ENCODE measurements at regions not wholly inside any gene's neighbourhood (a gene's known extent, or its start where the extent isn't known, plus 50 kb on each side); places are given as distances from the start of the nearest gene placed in this dataset.
"Not testable (repeated sequence)": the region's sequence is repeated elsewhere in the genome, so short reads cannot be mapped to it uniquely, and the experiment has no call there.

DNA sequence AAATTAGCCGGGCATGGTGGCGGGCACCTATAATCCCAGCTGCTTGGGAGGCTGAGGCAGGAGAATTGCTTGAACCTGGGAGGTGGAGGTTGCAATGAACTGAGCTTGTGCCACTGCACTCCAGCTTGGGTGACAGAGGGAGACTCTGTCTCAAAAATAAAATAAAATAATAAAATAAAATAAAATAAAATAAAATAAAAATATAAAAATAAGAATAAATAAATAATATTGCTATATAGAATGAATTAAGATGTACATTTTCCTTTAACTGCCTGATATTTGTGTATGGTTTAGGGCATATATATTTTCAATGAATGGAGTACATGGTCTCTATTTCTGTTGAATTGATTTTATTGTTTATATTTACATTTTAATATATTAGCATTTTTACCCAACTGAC is 1156.7 kb upstream of the PRR20A start:
- H3K9ac ChIP-seq (ENCODE audit: low read length); H2AK5ac ChIP-seq (ENCODE audit: low read length); H3K36me3 ChIP-seq (ENCODE audit: control insufficient read depth in 1 of 2, insufficient read depth in 2 of 2, low read length in 2 of 2); H2AFZ ChIP-seq (ENCODE audit: insufficient read depth, low read length, poor library complexity); H2BK5ac ChIP-seq (ENCODE audit: low read depth, low read length, poor library complexity); H3K79me1 ChIP-seq (ENCODE audit: low read length); H2BK12ac ChIP-seq (ENCODE audit: low read length); H3K4ac ChIP-seq (ENCODE audit: low read depth, low read length); H2BK120ac ChIP-seq (ENCODE audit: insufficient read depth, low read length, poor library complexity); H3K9me3 ChIP-seq (ENCODE audit: insufficient read depth, low read depth, low read length); H3K23ac ChIP-seq (ENCODE audit: low read length); H4K91ac ChIP-seq (ENCODE audit: low read depth, low read length); H3K18ac ChIP-seq (ENCODE audit: low read length); H3K4me1 ChIP-seq (ENCODE audit: control insufficient read depth in 1 of 2, insufficient read depth in 2 of 2, low read length in 2 of 2); H4K12ac ChIP-seq (ENCODE audit: low read depth, low read length); H4K8ac ChIP-seq (ENCODE audit: low read depth, low read length); H3K27me3 ChIP-seq (ENCODE audit: insufficient read depth, low read length); H3K27ac ChIP-seq (ENCODE audit: low read depth, low read length); H3K4me3 ChIP-seq (ENCODE audit: low read depth, low read length); H3K79me2 ChIP-seq (ENCODE audit: control insufficient read depth, insufficient read depth, low read length, poor library complexity); H3K14ac ChIP-seq (ENCODE audit: low read length); DNase-seq; H3K4me2 ChIP-seq (ENCODE audit: low read length): not testable (repeated sequence)
- no CpG with 5 or more reads among the region's 2 CpGs for WGBS (ENCODE audit: extremely low coverage, insufficient coverage, insufficient read length)

- no CpG with 5 or more reads among the region's 3 CpGs for WGBS (ENCODE audit: extremely low coverage, insufficient coverage, insufficient read length)
- H3K4me3 ChIP-seq (ENCODE audit: low read depth, low read length) = no peak overlapping the region
Measured at GRCh38 chr13:55990631-55991030, 1150.1 kb upstream of the PRR20A start.

DNA sequence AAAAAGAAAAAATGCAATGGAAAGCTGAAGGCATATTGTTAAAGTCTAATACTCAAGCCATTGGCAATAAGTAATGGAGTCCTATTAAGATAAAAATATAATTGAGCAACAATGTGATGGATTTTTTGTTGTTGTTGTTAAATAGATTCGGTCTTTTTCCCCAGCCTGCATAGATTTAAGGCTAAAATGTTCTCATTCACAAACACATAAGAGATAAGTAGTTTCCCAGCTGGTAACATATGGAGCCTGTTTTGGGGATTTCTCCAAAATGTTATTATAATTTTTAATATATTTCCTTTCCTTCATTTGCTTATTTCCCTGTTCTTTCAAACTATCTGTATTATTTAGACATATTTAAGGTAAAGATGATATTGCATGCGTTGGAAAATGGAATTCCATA is 1149.1 kb upstream of the PRR20A start:
- no peaks in the 10 kb centered on the region for H3K4me1 ChIP-seq (ENCODE audit: control insufficient read depth in 1 of 2, insufficient read depth in 2 of 2, low read length in 2 of 2)
- no peaks in the 10 kb centered on the region for H3K36me3 ChIP-seq (ENCODE audit: control insufficient read depth in 1 of 2, insufficient read depth in 2 of 2, low read length in 2 of 2)
- no peak overlapping the region for H3K14ac ChIP-seq (ENCODE audit: low read length)
- no peaks in the 10 kb centered on the region for H3K9me3 ChIP-seq (ENCODE audit: insufficient read depth, low read depth, low read length)
- no peak overlapping the region for H4K8ac ChIP-seq (ENCODE audit: low read depth, low read length)
- no peak overlapping the region for H3K18ac ChIP-seq (ENCODE audit: low read length)
- no peaks in the 10 kb centered on the region for H3K27me3 ChIP-seq (ENCODE audit: insufficient read depth, low read length)
- no peak overlapping the region for H4K91ac ChIP-seq (ENCODE audit: low read depth, low read length)
- no peak overlapping the region for H4K12ac ChIP-seq (ENCODE audit: low read depth, low read length)
- no peak overlapping the region for H2BK120ac ChIP-seq (ENCODE audit: insufficient read depth, low read length, poor library complexity)
- H3K4ac ChIP-seq (ENCODE audit: low read depth, low read length) = no peak overlapping the region
- H2BK12ac ChIP-seq (ENCODE audit: low read length) = no peak overlapping the region
- no peak overlapping the region for H3K27ac ChIP-seq (ENCODE audit: low read depth, low read length)
- WGBS (ENCODE audit: extremely low coverage, insufficient coverage, insufficient read length) = no CpG with 5 or more reads among the region's 2 CpGs
- no peaks in the 10 kb centered on the region for H3K79me1 ChIP-seq (ENCODE audit: low read length)
- no peaks in the 10 kb centered on the region for H3K79me2 ChIP-seq (ENCODE audit: control insufficient read depth, insufficient read depth, low read length, poor library complexity)
- no peak overlapping the region for H2AFZ ChIP-seq (ENCODE audit: insufficient read depth, low read length, poor library complexity)
- H3K23ac ChIP-seq (ENCODE audit: low read length) = no peak overlapping the region
- no peak overlapping the region for H3K4me2 ChIP-seq (ENCODE audit: low read length)
- H3K9ac ChIP-seq (ENCODE audit: low read length) = no peak overlapping the region
- no peak overlapping the region for H3K4me3 ChIP-seq (ENCODE audit: low read depth, low read length)
- H2AK5ac ChIP-seq (ENCODE audit: low read length) = no peak overlapping the region
- no peak overlapping the region for H2BK5ac ChIP-seq (ENCODE audit: low read depth, low read length, poor library complexity)
- DNase-seq = no peak

More at GRCh38 chr13:55990631-55991030, 1150.1 kb upstream of the PRR20A start:
- H3K4ac ChIP-seq (ENCODE audit: low read depth, low read length) = no peak overlapping the region
- no peak overlapping the region for H4K8ac ChIP-seq (ENCODE audit: low read depth, low read length)
- H2AK5ac ChIP-seq (ENCODE audit: low read length) = no peak overlapping the region
- no peaks in the 10 kb centered on the region for H3K4me1 ChIP-seq (ENCODE audit: control insufficient read depth in 1 of 2, insufficient read depth in 2 of 2, low read length in 2 of 2)
- no peak overlapping the region for H3K14ac ChIP-seq (ENCODE audit: low read length)
- H3K79me2 ChIP-seq (ENCODE audit: control insufficient read depth, insufficient read depth, low read length, poor library complexity) = no peaks in the 10 kb centered on the region
- H3K9me3 ChIP-seq (ENCODE audit: insufficient read depth, low read depth, low read length) = no peaks in the 10 kb centered on the region
- H4K12ac ChIP-seq (ENCODE audit: low read depth, low read length) = no peak overlapping the region
- H2BK120ac ChIP-seq (ENCODE audit: insufficient read depth, low read length, poor library complexity) = no peak overlapping the region
- H3K36me3 ChIP-seq (ENCODE audit: control insufficient read depth in 1 of 2, insufficient read depth in 2 of 2, low read length in 2 of 2) = no peaks in the 10 kb centered on the region
- no peak for DNase-seq
- H4K91ac ChIP-seq (ENCODE audit: low read depth, low read length) = no peak overlapping the region
- H3K4me2 ChIP-seq (ENCODE audit: low read length) = no peak overlapping the region
- no peak overlapping the region for H2BK12ac ChIP-seq (ENCODE audit: low read length)
- H3K79me1 ChIP-seq (ENCODE audit: low read length) = no peaks in the 10 kb centered on the region
- no peak overlapping the region for H2BK5ac ChIP-seq (ENCODE audit: low read depth, low read length, poor library complexity)
- no peaks in the 10 kb centered on the region for H3K27me3 ChIP-seq (ENCODE audit: insufficient read depth, low read length)
- H2AFZ ChIP-seq (ENCODE audit: insufficient read depth, low read length, poor library complexity) = no peak overlapping the region
- H3K18ac ChIP-seq (ENCODE audit: low read length) = no peak overlapping the region
- H3K23ac ChIP-seq (ENCODE audit: low read length) = no peak overlapping the region
- no peak overlapping the region for H3K9ac ChIP-seq (ENCODE audit: low read length)
- no peak overlapping the region for H3K27ac ChIP-seq (ENCODE audit: low read depth, low read length)

DNA sequence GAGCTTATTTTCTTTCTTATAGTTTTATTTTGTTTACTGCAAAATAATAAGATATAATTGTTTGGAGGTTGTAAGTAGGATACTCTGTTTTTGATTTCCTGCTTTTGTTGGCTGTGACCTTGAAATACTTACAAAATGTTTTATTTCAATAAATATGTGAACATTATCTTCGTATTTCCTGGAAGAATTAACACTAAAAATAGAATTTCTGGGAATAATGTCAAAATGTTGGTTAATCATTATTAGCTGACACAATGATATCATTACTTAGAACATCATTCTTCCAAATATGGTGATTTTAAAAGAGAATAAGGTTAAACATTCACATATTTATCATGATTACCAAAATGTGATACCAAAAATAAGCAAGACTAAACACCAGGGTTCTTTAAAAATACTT is 1148.6 kb upstream of the PRR20A start:
- no peak overlapping the region for H3K4me2 ChIP-seq (ENCODE audit: low read length)
- H3K4ac ChIP-seq (ENCODE audit: low read depth, low read length) = no peak overlapping the region
- H3K4me3 ChIP-seq (ENCODE audit: low read depth, low read length) = no peak overlapping the region
- no peaks in the 10 kb centered on the region for H3K9me3 ChIP-seq (ENCODE audit: insufficient read depth, low read depth, low read length)
- H4K91ac ChIP-seq (ENCODE audit: low read depth, low read length) = no peak overlapping the region
- H3K23ac ChIP-seq (ENCODE audit: low read length) = no peak overlapping the region
- no peak overlapping the region for H4K8ac ChIP-seq (ENCODE audit: low read depth, low read length)
- H4K12ac ChIP-seq (ENCODE audit: low read depth, low read length) = no peak overlapping the region
- H2BK12ac ChIP-seq (ENCODE audit: low read length) = no peak overlapping the region
- H3K36me3 ChIP-seq (ENCODE audit: control insufficient read depth in 1 of 2, insufficient read depth in 2 of 2, low read length in 2 of 2) = no peaks in the 10 kb centered on the region
- H3K27ac ChIP-seq (ENCODE audit: low read depth, low read length) = no peak overlapping the region
- no peaks in the 10 kb centered on the region for H3K79me2 ChIP-seq (ENCODE audit: control insufficient read depth, insufficient read depth, low read length, poor library complexity)
- no peaks in the 10 kb centered on the region for H3K4me1 ChIP-seq (ENCODE audit: control insufficient read depth in 1 of 2, insufficient read depth in 2 of 2, low read length in 2 of 2)
- no peak overlapping the region for H2AFZ ChIP-seq (ENCODE audit: insufficient read depth, low read length, poor library complexity)
- H3K27me3 ChIP-seq (ENCODE audit: insufficient read depth, low read length) = no peaks in the 10 kb centered on the region
- no peak overlapping the region for H2BK5ac ChIP-seq (ENCODE audit: low read depth, low read length, poor library complexity)
- no peak overlapping the region for H2AK5ac ChIP-seq (ENCODE audit: low read length)
- no peak overlapping the region for H3K14ac ChIP-seq (ENCODE audit: low read length)
- no peak for DNase-seq
- H3K79me1 ChIP-seq (ENCODE audit: low read length) = no peaks in the 10 kb centered on the region
- no peak overlapping the region for H3K18ac ChIP-seq (ENCODE audit: low read length)
- WGBS (ENCODE audit: extremely low coverage, insufficient coverage, insufficient read length) = no CpG with 5 or more reads among the region's 1 CpG
- no peak overlapping the region for H3K9ac ChIP-seq (ENCODE audit: low read length)
- no peak overlapping the region for H2BK120ac ChIP-seq (ENCODE audit: insufficient read depth, low read length, poor library complexity)
